ENCODE measurements at regions not wholly inside any gene's neighbourhood (a gene's known extent, or its start where the extent isn't known, plus 50 kb on each side); places are given as distances from the start of the nearest gene placed in this dataset.

GRCh38 chr7:17407229-17407628, 108.8 kb downstream of the AHR start:
- TF ChIP-seq CTCF (IDR thresholded peaks at IDR 0.05) (no peak), POLR2A (IDR thresholded peaks at IDR 0.05) (no peak)
